ENCODE measurements at regions not wholly inside any gene's neighbourhood (a gene's known extent, or its start where the extent isn't known, plus 50 kb on each side); places are given as distances from the start of the nearest gene placed in this dataset.

GRCh38 chr14:66239589-66239988 lies 246.6 kb upstream of the CCDC196 start:
- TF ChIP-seq, protein P1, sequence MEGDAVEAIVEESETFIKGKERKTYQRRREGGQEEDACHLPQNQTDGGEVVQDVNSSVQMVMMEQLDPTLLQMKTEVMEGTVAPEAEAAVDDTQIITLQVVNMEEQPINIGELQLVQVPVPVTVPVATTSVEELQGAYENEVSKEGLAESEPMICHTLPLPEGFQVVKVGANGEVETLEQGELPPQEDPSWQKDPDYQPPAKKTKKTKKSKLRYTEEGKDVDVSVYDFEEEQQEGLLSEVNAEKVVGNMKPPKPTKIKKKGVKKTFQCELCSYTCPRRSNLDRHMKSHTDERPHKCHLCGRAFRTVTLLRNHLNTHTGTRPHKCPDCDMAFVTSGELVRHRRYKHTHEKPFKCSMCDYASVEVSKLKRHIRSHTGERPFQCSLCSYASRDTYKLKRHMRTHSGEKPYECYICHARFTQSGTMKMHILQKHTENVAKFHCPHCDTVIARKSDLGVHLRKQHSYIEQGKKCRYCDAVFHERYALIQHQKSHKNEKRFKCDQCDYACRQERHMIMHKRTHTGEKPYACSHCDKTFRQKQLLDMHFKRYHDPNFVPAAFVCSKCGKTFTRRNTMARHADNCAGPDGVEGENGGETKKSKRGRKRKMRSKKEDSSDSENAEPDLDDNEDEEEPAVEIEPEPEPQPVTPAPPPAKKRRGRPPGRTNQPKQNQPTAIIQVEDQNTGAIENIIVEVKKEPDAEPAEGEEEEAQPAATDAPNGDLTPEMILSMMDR (IDR thresholded peaks at IDR 0.05) = no peak
- TF ChIP-seq POLR2A (IDR thresholded peaks at IDR 0.05) (no peak), POLR2AphosphoS5 (IDR thresholded peaks at IDR 0.05) (no peak)
